Urinary bladder (tissue), 3 donors: ENCODE measurements at regions not wholly inside any gene's neighbourhood (a gene's known extent, or its start where the extent isn't known, plus 50 kb on each side); places are given as distances from the start of the nearest gene placed in this dataset.
"Not testable (repeated sequence)": the region's sequence is repeated elsewhere in the genome, so short reads cannot be mapped to it uniquely, and the experiment has no call there.

Experiments
- DNase-seq: peaks from one replicate; pipeline ENCODE4 v3.0.0-alpha.2; 2015; ENCODE audit errors: extremely low spot score
- H3K27ac ChIP-seq: one replicate; pipeline ENCODE4 v1.5.1; 2013; ENCODE audit warnings: low read depth, mild to moderate bottlenecking, moderate library complexity
- H3K36me3 ChIP-seq: one replicate; pipeline ENCODE4 v1.6.1; 2013; ENCODE audit warnings: mild to moderate bottlenecking, moderate library complexity; ENCODE audit not compliant: insufficient read depth
- H3K4me1 ChIP-seq: one replicate; pipeline ENCODE4 v1.6.1; 2013; ENCODE audit warnings: mild to moderate bottlenecking, moderate library complexity; ENCODE audit not compliant: insufficient read depth
- H3K4me3 ChIP-seq: one replicate; pipeline ENCODE4 v1.5.1; 2013; ENCODE audit warnings: low read depth, low read length
- WGBS: extraction: QIAGEN DNeasy Blood & Tissue Kit; methylation state at CpG from one replicate; pipeline ENCODE4 v1.1.7; 2013; 5-methylcytosine and 5-hydroxymethylcytosine counted together
- donor health status: healthy with polysubstance abuse.
- donor health status: healthy.

DNA sequence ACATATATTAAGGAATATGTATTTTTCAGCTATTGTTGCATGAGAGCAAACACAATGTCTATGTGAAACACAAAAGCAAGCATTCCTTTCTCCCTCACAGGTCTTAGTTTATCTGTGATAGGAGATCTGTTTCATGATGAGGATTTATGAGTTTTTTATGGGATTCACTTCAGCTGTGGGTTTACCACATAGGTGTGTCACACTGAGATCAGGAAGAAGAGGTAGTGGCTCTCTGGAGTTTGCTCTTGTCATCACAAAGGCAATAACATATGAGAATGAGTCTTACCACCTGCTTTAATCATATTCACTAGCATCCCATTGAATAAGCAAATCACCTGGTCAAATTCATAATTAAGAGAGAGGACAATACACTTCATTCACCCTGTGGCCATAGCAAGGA, 960.3 kb upstream of the SLC39A10 start:
- Histone ChIP-seq H3K27ac (no peak overlapping the region), H3K4me3 (no peak overlapping the region), H3K36me3 (no peaks in the 10 kb centered on the region), H3K4me1 (no peaks in the 10 kb centered on the region)
- DNase-seq = no peak

DNA sequence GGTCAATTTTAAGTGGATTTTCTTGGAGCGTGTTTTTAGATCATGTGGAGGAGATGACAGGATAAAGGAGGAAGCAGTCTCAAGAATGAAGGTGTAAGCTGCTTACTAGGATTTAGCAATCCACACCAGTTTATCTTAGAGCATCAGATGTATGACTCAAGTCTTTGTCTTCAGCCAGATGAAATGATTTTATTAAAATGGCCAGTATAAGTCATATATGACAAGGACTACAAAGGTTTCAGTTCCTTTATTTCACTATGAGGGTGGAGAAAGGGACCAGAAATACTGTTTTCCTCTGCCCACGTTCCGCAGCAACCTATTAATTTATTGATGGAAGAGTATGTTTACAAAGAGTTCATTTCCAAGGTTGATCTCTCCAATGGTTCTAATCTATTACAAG, 970.5 kb upstream of the SLC39A10 start:
- H3K4me1 ChIP-seq = no peaks in the 10 kb centered on the region
- H3K36me3 ChIP-seq = no peaks in the 10 kb centered on the region
- no peak overlapping the region for H3K27ac ChIP-seq
- no peak for DNase-seq
- WGBS = 76% methylated on average over 3 of the region's 3 CpGs
- H3K4me3 ChIP-seq = no peak overlapping the region

DNA sequence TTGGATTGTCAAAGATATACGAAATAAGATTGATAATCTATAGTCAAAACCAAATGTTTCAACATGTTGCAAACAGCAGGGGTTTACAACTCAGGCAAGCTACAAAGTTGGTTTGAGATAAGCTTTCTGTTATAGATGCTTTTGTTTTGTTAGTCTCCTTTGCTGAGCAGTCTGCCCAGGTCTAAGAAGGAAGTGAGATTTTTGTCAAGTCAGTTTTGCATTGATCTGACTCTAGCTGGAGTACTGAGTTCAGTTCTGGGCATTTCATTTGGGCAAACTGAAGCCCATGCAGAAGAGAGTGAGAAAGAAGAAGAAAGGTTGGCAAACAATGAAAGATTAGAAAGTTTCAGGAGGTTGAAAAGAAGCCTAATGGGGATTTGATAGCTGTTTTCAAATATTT, 983.0 kb upstream of the SLC39A10 start:
- Histone ChIP-seq H3K27ac (no peak overlapping the region), H3K4me3 (no peak overlapping the region), H3K36me3 (no peaks in the 10 kb centered on the region), H3K4me1 (no peaks in the 10 kb centered on the region)
- no peak for DNase-seq
- 64% methylated on average over 1 of the region's 1 CpG for WGBS

DNA sequence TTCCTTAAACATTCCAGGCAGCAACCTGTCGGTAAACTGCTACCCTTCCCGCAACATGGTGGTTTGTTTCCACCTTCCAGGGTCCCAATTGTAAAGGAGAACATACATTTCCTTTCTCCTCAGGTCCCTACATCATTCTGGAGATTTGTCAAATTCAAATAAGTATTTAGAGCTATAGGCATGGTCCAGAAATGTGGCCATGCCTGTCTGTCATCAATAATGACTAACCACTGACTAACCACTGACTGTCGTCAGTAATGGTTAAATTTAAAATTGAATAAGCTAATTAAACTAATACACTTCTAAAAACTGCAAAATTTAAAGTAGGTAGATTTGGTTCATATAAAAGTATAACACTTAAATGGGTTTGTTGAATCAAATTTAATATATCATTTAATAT, 984.0 kb upstream of the SLC39A10 start:
- WGBS = 88% methylated on average over 3 of the region's 3 CpGs
- no peak for DNase-seq
- no peaks in the 10 kb centered on the region for H3K36me3 ChIP-seq
- H3K27ac ChIP-seq = no peak overlapping the region
- no peak overlapping the region for H3K4me3 ChIP-seq
- no peaks in the 10 kb centered on the region for H3K4me1 ChIP-seq

DNA sequence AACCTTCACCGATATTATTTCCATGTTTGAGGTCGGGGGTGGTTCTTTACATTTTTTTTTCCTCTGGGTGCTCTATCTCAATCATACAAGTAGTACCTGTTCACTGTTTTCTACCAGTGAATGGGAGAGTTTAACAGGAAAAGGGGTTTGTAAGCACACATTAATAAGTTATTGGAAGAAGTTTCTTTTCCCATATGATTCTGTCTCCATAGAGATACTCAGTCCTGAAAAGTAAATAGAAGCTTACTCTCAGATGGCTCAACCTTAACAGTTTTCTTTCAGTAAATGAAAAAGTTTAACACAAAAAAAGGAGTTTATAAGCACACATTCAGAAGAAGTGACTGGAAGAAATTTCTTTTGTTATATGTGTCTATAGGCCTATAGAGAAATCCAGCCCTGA, 995.6 kb upstream of the SLC39A10 start:
- Histone ChIP-seq H3K27ac (no peak overlapping the region), H3K36me3 (no peaks in the 10 kb centered on the region), H3K4me1 (no peaks in the 10 kb centered on the region), H3K4me3 (no peak overlapping the region)
- WGBS = 98% methylated on average over 2 of the region's 2 CpGs
- no peak for DNase-seq

DNA sequence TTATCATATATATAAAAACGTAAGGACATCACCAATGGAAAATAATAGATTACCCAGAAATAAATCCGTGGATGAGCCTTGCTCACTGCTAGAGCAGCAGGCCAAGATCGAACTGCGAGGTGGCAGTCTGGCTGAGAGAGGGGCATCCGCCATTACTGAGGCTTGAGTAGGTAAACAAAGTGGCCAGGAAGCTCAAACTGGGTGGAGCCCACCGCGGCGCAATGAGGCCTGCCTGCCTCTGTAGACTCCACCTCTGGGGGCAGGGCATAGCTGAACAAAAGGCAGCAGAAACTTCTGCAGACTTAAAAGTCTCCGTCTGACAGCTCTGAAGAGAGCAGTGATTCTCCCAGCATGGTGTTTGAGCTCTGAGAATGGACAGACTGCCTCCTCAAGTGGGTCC, 1018.0 kb upstream of the SLC39A10 start:
- H3K4me1 ChIP-seq, H3K27ac ChIP-seq, DNase-seq, H3K4me3 ChIP-seq, H3K36me3 ChIP-seq: not testable (repeated sequence)
- 85% methylated on average over 9 of the region's 9 CpGs for WGBS

DNA sequence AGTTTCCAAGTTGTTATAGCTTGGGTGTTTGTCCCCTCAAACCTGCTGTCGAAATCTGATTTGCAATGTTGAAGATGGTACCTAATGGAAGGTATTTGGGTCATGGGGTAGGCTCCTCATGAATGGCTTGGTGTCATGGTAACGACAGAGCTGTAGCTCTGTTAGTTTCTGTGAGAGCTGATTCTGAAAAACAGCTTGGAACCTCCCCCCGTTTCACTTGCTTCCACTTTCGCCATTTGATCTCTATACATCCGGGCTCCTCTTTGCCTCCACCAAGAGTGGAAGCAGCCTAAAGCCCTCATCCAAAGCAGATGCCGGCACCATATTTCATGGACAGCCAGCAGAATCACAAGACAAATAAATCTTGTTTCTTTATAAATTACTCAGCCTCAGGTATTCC, 1035.1 kb upstream of the SLC39A10 start:
- H3K27ac ChIP-seq = no peak overlapping the region
- no peaks in the 10 kb centered on the region for H3K4me1 ChIP-seq
- WGBS = 84% methylated on average over 6 of the region's 6 CpGs
- H3K4me3 ChIP-seq = no peak overlapping the region
- no peak for DNase-seq
- no peaks in the 10 kb centered on the region for H3K36me3 ChIP-seq

DNA sequence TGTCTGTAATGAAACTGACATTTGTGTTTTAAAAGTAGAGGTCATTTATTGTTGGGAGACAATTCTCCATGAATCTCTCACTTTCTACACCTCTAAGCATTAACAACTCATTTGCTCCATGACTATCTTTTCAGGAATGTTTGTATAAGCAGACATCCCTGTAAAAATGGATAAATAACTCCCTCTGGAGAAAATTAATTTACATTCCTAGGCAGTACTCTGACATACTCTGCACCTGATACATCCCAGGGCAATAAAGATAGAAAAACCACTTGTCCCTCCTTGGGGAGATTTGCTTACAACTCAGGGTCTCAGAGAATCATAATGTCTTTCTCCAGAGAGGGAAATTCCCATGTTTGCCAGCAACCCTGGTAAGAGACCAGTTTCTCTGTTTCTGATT, 1037.7 kb upstream of the SLC39A10 start:
- Histone ChIP-seq H3K4me1 (no peaks in the 10 kb centered on the region), H3K27ac (no peak overlapping the region), H3K36me3 (no peaks in the 10 kb centered on the region), H3K4me3 (no peak overlapping the region)
- no peak for DNase-seq

DNA sequence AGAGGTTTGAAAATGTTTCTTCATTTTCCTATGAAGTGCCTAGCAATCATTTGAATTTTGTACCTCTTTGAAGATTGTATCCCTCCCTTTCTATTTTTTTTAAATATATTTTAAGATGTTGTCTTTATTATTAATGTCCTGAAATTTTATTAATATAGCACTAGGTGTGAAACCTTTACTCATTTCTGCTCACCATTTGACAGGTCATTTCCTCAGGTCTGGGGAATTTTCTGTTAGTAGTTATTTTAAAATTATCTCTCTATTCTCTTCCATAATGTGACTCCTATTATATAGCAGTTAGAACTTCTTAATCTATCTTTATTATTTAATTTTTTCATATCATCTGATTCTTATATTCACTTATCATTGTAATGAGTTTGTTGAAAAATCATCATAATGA, 1038.6 kb upstream of the SLC39A10 start:
- Histone ChIP-seq H3K36me3 (no peaks in the 10 kb centered on the region), H3K4me1 (no peaks in the 10 kb centered on the region), H3K27ac (no peak overlapping the region), H3K4me3 (no peak overlapping the region)
- DNase-seq = no peak

DNA sequence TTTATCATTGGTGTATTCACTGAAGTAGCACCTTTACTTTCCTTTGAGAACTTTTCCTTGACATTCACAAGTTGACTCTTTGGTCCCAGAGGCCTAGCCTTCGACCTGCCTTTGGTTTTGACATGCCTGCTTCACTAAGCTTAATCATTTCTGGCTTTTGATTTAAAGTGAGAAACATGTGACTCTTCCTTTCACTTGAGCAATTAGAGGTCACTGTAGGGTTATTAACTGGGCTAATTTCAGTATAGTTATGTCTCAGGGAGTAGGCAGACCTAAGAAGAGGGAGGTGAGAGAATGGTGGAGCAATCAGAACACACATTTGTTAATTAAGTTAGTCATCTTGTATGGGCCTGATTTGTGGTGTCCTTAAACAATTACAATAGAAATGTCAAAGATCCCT, 1040.7 kb upstream of the SLC39A10 start:
- H3K4me1 ChIP-seq = no peaks in the 10 kb centered on the region
- no peaks in the 10 kb centered on the region for H3K36me3 ChIP-seq
- H3K27ac ChIP-seq = no peak overlapping the region
- WGBS = 42% methylated on average over 1 of the region's 1 CpG
- no peak for DNase-seq
- no peak overlapping the region for H3K4me3 ChIP-seq

DNA sequence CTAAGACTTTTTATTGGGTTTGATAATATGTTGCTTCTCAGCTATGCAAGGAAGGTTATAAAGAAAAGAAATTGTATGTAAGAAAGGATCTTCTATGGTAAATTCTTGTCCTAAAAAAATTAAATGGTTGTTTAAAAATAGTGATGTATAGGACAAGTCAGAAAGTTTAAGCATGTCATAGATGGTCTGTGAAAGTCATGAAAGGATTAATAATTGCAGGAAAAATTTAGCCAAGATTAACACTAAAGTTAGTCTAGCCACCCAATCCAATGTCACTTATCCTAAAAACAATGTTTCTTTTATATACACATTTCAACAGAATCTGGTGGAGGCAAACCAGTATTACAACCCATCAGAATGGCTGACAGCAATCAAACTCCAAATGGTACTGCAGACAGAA, 1046.7 kb upstream of the SLC39A10 start:
- H3K4me3 ChIP-seq = no peak overlapping the region
- H3K27ac ChIP-seq = no peak overlapping the region
- no peak for DNase-seq
- no peaks in the 10 kb centered on the region for H3K4me1 ChIP-seq
- no peaks in the 10 kb centered on the region for H3K36me3 ChIP-seq

DNA sequence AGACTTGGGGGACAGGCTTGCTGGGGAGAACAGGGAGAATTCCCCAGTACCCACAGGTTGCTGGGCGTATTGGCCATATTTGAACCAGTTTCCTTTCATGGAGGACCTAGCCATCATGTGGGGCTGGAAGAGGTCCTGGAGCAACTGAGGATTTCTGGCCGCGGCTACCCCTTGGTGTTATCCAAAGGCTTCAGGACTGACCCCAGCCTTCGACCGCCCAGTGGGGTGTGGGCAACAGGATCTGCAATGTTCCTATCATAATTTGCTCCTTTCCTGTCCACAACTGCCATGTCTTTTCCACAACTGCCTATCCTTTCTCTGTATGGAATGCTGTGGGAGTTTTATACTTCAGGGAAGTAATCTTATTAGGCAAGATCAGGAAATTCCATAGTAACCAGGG, 1053.6 kb upstream of the SLC39A10 start:
- H3K4me3 ChIP-seq = no peak overlapping the region
- H3K27ac ChIP-seq = no peak overlapping the region
- DNase-seq = no peak
- 95% methylated on average over 5 of the region's 5 CpGs for WGBS
- no peaks in the 10 kb centered on the region for H3K36me3 ChIP-seq
- H3K4me1 ChIP-seq = no peaks in the 10 kb centered on the region

DNA sequence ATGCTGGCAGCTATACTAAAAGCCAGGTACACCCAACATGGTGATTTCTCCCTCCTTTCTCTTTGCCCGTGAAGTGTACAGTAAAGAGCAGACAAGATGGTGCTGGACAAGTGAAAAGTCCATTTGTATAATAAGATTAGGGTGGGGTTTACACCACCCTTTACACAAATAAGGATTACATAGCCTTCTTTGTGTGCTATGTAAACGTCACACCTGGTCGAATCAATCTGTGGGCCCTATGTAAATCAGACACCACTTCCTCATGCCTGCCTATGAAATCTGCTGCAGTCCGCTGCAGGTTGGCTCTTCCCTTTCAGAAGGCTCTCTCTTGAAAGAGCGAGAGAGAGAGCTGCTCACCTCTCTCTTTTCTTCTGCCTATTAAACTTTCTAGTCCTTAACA, 1054.3 kb upstream of the SLC39A10 start:
- no peak overlapping the region for H3K27ac ChIP-seq
- WGBS = 78% methylated on average over 5 of the region's 5 CpGs
- H3K4me1 ChIP-seq = no peaks in the 10 kb centered on the region
- no peak for DNase-seq
- H3K36me3 ChIP-seq = no peaks in the 10 kb centered on the region
- H3K4me3 ChIP-seq = no peak overlapping the region

DNA sequence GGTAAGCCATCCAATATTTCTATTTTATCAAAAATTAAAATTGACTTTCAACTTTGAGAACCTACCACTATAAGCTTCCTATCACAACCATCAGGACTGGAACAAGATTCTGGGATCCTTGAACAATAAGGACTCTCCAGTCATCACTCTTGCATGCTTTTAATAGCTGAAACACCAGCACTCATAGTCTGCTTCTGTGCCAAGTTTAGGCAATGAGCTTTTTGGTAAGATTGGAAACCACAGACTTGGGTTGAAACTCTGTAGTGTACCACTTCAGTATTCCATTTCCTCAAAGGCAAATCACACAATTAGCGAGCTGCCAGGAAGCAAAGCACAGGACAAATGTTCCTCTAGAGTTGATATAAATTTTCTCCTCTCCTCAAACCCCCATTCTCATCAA, 1065.8 kb upstream of the SLC39A10 start:
- 74% methylated on average over 1 of the region's 1 CpG for WGBS
- no peak for DNase-seq
- H3K4me1 ChIP-seq = no peaks in the 10 kb centered on the region

DNA sequence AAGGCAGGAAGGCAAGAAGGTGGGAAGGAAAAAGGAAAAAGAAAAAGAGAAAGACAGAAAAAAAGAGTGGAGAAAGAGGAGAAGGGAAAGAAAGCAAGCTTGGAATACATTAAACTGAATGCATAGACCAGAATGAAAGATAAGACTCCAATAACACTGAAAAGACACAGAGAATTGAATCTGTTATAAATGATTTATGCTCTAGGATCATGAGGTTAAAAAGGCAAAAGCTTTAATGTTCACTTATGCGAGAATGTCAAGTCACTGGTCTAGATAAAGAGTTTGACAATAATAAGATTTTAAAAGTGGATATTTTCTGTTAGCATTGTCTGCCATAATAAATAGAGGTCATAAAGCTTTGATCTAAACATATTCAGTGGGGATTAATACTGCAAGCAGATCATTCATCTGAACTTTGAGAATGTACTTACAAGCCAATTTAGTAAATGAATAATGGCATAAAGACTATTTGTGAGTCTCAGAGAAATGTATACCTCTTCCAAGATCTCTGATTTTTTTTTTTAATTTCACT, 1069.2 kb upstream of the SLC39A10 start:
- H3K36me3 ChIP-seq = no peaks in the 10 kb centered on the region
- no peaks in the 10 kb centered on the region for H3K4me1 ChIP-seq
- WGBS = 29% methylated on average over 1 of the region's 1 CpG

More for the DNA sequence above, 1065.8 kb upstream of the SLC39A10 start:
- H3K4me3 ChIP-seq = no peak overlapping the region
- H3K27ac ChIP-seq = no peak overlapping the region
- H3K36me3 ChIP-seq = no peaks in the 10 kb centered on the region

More for the DNA sequence above, 1069.2 kb upstream of the SLC39A10 start:
- DNase-seq = no peak
- no peak overlapping the region for H3K27ac ChIP-seq
- no peak overlapping the region for H3K4me3 ChIP-seq
